ENCODE measurements at regions not wholly inside any gene's neighbourhood (a gene's known extent, or its start where the extent isn't known, plus 50 kb on each side); places are given as distances from the start of the nearest gene placed in this dataset.

DNA sequence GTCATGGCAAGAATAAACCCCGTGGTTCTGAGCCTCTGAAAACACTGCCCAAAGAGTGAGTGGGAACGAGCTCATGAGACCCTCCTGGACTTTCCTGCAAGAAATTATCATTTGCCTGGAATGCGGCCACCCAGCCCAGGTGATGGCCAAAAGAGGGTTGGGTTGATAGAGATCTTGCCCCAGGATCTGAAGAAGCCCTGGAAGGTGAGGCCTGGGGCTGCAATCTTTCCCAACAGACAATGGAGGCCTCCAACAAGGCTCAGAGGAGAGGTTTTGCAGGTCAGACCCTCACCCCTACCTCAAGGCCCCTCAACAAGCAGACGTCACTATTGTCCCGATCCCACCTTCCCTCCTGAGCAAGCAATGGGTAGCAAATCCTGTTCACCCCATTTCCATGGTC, 106.0 kb upstream of the SOD1 start:
- Histone ChIP-seq H3K79me2 (ENCODE audit: control insufficient read depth in 1 of 2, insufficient read depth in 2 of 2, low read length in 2 of 2) (peaks cover 3 to 61% of the 10 kb centered on the region in 2 experiments), H2BK120ac (replicated peaks; ENCODE audit: low read depth, low read length) (no peak overlapping the region), H2AK5ac (ENCODE audit: low read depth, low read length) (peak overlapping the region; percentile 32), H3K56ac (replicated peaks; ENCODE audit: insufficient read length, low read depth, low read length) (no peak overlapping the region), H3K4me1 (replicated peaks in 1 of 4; ENCODE audit: control insufficient read depth in 3 of 4, insufficient read depth in 4 of 4, low read length in 3 of 4) (peaks cover 19 to 28% (median 25%) of the 10 kb centered on the region in 4 experiments), H3K18ac (ENCODE audit: extremely low read depth, low read length) (peak overlapping the region; percentile 75), H3K23ac (ENCODE audit: insufficient read length) (no peak overlapping the region), H3K9me3 (ENCODE audit: insufficient read depth in 2 of 2, low read depth in 1 of 2, low read length in 1 of 2) (no peaks in the 10 kb centered on the region), H3K9ac (replicated peaks in 1 of 4; ENCODE audit: extremely low read depth in 1 of 4, low read depth in 3 of 4, low read length in 3 of 4) (no peak overlapping the region), H3K79me1 (ENCODE audit: low read depth, low read length) (peaks cover 12% of the 10 kb centered on the region), H3K4me3 (ENCODE audit: extremely low read depth in 1 of 4, insufficient read depth in 2 of 4, low read depth in 3 of 4, low read length in 4 of 4) (no peak overlapping the region), H3K27me3 (replicated peaks in 1 of 4; ENCODE audit: control insufficient read depth in 3 of 4, extremely low read depth in 1 of 4, insufficient read depth in 3 of 4, low read length in 3 of 4) (peaks cover 0 to 15% (median 7%) of the 10 kb centered on the region in 4 experiments; a peak in 5 of 7 replicates), H3K36me3 (ENCODE audit: control insufficient read depth in 2 of 4, insufficient read depth in 4 of 4, low read length in 3 of 4) (no peaks in the 10 kb centered on the region), H2BK15ac (ENCODE audit: low read length) (no peak overlapping the region), H2BK20ac (ENCODE audit: low read length) (peak overlapping the region; percentile 63; the same call in 1 of the 2 replicates), H4K8ac (ENCODE audit: extremely low read depth, insufficient read depth, low read length) (no peak overlapping the region), H4K20me1 (replicated peaks in 1 of 2; ENCODE audit: control insufficient read depth in 1 of 2, insufficient read depth in 2 of 2, low read length in 2 of 2) (peaks cover 3 to 4% of the 10 kb centered on the region in 2 experiments), H3K27ac (ENCODE audit: low read depth, low read length) (0 out of 2 replicates have a peak overlapping the region, but pooled peaks have one; percentile 40), H4K5ac (ENCODE audit: insufficient read length, low read depth, low read length) (no peak overlapping the region), H2BK12ac (ENCODE audit: low read depth, low read length) (peak overlapping the region; percentile 71), H3K4me2 (ENCODE audit: insufficient read depth in 1 of 2, low read depth in 2 of 2, low read length in 2 of 2) (peak overlapping the region in 1 of 2 experiments; percentile 90; a peak in 2 of 4 replicates), H4K91ac (replicated peaks; ENCODE audit: insufficient read length, low read length) (peak overlapping the region; percentile 53), H2BK5ac (ENCODE audit: low read depth, low read length) (peak overlapping the region; percentile 41), H3K23me2 (ENCODE audit: low read depth, low read length) (peaks cover 12% of the 10 kb centered on the region; the same call in 1 of the 2 replicates), H3K14ac (ENCODE audit: insufficient read length) (no peak overlapping the region), H3K4ac (replicated peaks; ENCODE audit: insufficient read length, low read depth, low read length) (no peak overlapping the region), H2AFZ (ENCODE audit: low read length) (no peak overlapping the region)
- TF ChIP-seq CBX5 (IDR thresholded peaks at IDR 0.05; ENCODE audit: low read depth, low read length), result no peak
- TF ChIP-seq EP300 (IDR thresholded peaks at IDR 0.05; ENCODE audit: borderline replicate concordance in 1 of 2, low read depth in 2 of 2, low read length in 2 of 2), result no peak
- TF ChIP-seq, protein P1, sequence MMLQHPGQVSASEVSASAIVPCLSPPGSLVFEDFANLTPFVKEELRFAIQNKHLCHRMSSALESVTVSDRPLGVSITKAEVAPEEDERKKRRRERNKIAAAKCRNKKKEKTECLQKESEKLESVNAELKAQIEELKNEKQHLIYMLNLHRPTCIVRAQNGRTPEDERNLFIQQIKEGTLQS (IDR thresholded peaks at IDR 0.05; ENCODE audit: insufficient read depth, low read depth, low read length), result no peak
- TF ChIP-seq ZNF274 (IDR thresholded peaks at IDR 0.05; ENCODE audit: borderline replicate concordance, extremely low read depth, low read length), result no peak
- no peak for TF ChIP-seq KDM4A (IDR thresholded peaks at IDR 0.05; ENCODE audit: low read depth, low read length, severe bottlenecking)
- TF ChIP-seq TCF12 (IDR thresholded peaks at IDR 0.05; ENCODE audit: low read depth, low read length), result no peak
- 95% methylated on average over 5 of the region's 5 CpGs; no CpG with 5 or more reads in 1 of the 2 experiments for WGBS, 2 experiments (ENCODE audit: extremely low coverage in 1 of 2, insufficient coverage in 1 of 2, insufficient read length in 1 of 2, insufficient replicate concordance in 2 of 2, low coverage in 1 of 2, low lambda C conversion rate in 2 of 2, missing lambda C conversion rate in 1 of 2)
- ChIA-PET POLR2A (ENCODE audit: partially characterized antibody) (interaction anchor here (0.5 to 1.1 kb wide), 3 partner anchors 8 to 34 kb away, joined by 3 to 5 read pairs (median 3); no protein-coding TSS in a partner anchor), CTCF (ENCODE audit: partially characterized antibody) (interaction anchor here (1.3 to 2.1 kb wide), 2 partner anchors 9 to 28 kb away, joined by 3 to 13 read pairs; no protein-coding TSS in a partner anchor)
- no peak for FAIRE-seq
- DNase-seq (ENCODE audit: low read depth in 1 of 2, low spot score in 2 of 2), result no peak
